Adrenal gland (tissue), 5 donors: ENCODE measurements at regions not wholly inside any gene's neighbourhood (a gene's known extent, or its start where the extent isn't known, plus 50 kb on each side); places are given as distances from the start of the nearest gene placed in this dataset.

ENCODE experiments used
- POLR2A ChIP-seq, 2 donors: fragments of 450-650 bp; IDR thresholded peaks; one replicate each; pipeline ENCODE4 v1.6.1; 2017; ENCODE audit warnings: antibody characterized with exemption in 2 of 2, mild to moderate bottlenecking in 2 of 2, moderate library complexity in 1 of 2
- TF ChIP-seq, protein P1 (sequence below), 6 experiments: fragments of 450-650 bp in 4 of 6; fragments of 200-600 bp in 2 of 6; sonication (generic) in 1 of 6; IDR thresholded peaks; 1 replicate in 5 of 6; 2 replicates in 1 of 6; pipeline versions ENCODE4 v1.5.1 to v1.8.0; 2016 to 2021; ENCODE audit warnings: antibody characterized with exemption in 6 of 6, mild to moderate bottlenecking in 2 of 6, moderate library complexity in 1 of 6
- donor health status: DM: no; HTN: no; CAD: no.

DNA sequence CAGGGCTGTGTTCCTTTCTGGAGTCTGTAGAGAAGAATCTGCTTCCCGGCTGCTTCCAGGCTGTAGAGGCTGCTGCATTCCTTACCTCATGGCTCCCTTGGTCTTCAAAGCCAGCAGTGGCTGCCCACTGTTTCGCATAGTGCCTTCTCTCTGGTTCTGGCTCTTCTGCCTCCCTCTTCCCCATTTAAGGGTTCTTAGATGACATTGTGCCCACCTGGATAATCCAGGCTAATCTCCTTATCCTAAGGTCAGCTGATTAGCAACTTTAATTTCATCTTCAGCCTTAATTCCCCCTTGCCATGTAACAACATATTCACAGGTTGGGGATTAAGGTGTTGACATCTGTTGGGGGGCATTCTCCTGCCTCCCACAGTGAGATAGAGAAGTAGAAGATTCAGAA lies 208.6 kb upstream of the TMTC1 start:
- TF ChIP-seq, protein P1, sequence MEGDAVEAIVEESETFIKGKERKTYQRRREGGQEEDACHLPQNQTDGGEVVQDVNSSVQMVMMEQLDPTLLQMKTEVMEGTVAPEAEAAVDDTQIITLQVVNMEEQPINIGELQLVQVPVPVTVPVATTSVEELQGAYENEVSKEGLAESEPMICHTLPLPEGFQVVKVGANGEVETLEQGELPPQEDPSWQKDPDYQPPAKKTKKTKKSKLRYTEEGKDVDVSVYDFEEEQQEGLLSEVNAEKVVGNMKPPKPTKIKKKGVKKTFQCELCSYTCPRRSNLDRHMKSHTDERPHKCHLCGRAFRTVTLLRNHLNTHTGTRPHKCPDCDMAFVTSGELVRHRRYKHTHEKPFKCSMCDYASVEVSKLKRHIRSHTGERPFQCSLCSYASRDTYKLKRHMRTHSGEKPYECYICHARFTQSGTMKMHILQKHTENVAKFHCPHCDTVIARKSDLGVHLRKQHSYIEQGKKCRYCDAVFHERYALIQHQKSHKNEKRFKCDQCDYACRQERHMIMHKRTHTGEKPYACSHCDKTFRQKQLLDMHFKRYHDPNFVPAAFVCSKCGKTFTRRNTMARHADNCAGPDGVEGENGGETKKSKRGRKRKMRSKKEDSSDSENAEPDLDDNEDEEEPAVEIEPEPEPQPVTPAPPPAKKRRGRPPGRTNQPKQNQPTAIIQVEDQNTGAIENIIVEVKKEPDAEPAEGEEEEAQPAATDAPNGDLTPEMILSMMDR (IDR thresholded peaks at IDR 0.05) = no peak
- TF ChIP-seq POLR2A (IDR thresholded peaks at IDR 0.05) = no peak
